ENCODE measurements at regions not wholly inside any gene's neighbourhood (a gene's known extent, or its start where the extent isn't known, plus 50 kb on each side); places are given as distances from the start of the nearest gene placed in this dataset.

- no peak for DNase-seq (ENCODE audit: low spot score)
Measured at GRCh38 chr13:33953203-33953602, 135.3 kb downstream of the RFC3 start.

GRCh38 chr13:33953781-33954180, 135.8 kb downstream of the RFC3 start:
- DNase-seq (ENCODE audit: low spot score) = no peak

GRCh38 chr13:33956346-33956745, 138.4 kb downstream of the RFC3 start:
- DNase-seq (ENCODE audit: low spot score) = no peak

GRCh38 chr13:33957497-33957905, 139.6 kb downstream of the RFC3 start:
- no peak for DNase-seq (ENCODE audit: low spot score)

- DNase-seq (ENCODE audit: low spot score) = no peak
Measured at GRCh38 chr13:33958964-33959363, 141.0 kb downstream of the RFC3 start.

- DNase-seq (ENCODE audit: low spot score) = no peak
Measured at GRCh38 chr13:33963134-33963533, 145.2 kb downstream of the RFC3 start.

- DNase-seq (ENCODE audit: low spot score) = no peak
Measured at GRCh38 chr13:33963895-33964294, 145.9 kb downstream of the RFC3 start.

GRCh38 chr13:33968520-33969507, 150.9 kb downstream of the RFC3 start:
- DNase-seq (ENCODE audit: low spot score) = no peak

GRCh38 chr13:33970746-33971561, 153.0 kb downstream of the RFC3 start:
- DNase-seq (ENCODE audit: low spot score) = no peak

GRCh38 chr13:33971562-33971819, 153.5 kb downstream of the RFC3 start:
- no peak for DNase-seq (ENCODE audit: low spot score)

GRCh38 chr13:33973194-33973593, 155.2 kb downstream of the RFC3 start:
- no peak for DNase-seq (ENCODE audit: low spot score)

GRCh38 chr13:33976965-33977364, 159.0 kb downstream of the RFC3 start:
- DNase-seq (ENCODE audit: low spot score) = no peak

- no peak for DNase-seq (ENCODE audit: low spot score)
Measured at GRCh38 chr13:33978653-33979052, 160.7 kb downstream of the RFC3 start.

GRCh38 chr13:33992881-33993336, 175.0 kb downstream of the RFC3 start:
- DNase-seq (ENCODE audit: low spot score) = no peak

- DNase-seq (ENCODE audit: low spot score) = no peak
Measured at GRCh38 chr13:33994198-33994597, 176.2 kb downstream of the RFC3 start.

- DNase-seq (ENCODE audit: low spot score) = no peak
Measured at GRCh38 chr13:33994826-33995502, 177.0 kb downstream of the RFC3 start.

GRCh38 chr13:33996636-33997035, 178.7 kb downstream of the RFC3 start:
- DNase-seq (ENCODE audit: low spot score) = no peak

- DNase-seq (ENCODE audit: low spot score) = no peak
Measured at GRCh38 chr13:33997574-33997973, 179.6 kb downstream of the RFC3 start.

- DNase-seq (ENCODE audit: low spot score) = no peak
Measured at GRCh38 chr13:33999811-34000605, 182.1 kb downstream of the RFC3 start.

- DNase-seq (ENCODE audit: low spot score) = no peak
Measured at GRCh38 chr13:34000955-34001354, 183.0 kb downstream of the RFC3 start.

GRCh38 chr13:34001389-34001788, 183.4 kb downstream of the RFC3 start:
- DNase-seq (ENCODE audit: low spot score) = no peak

- DNase-seq (ENCODE audit: low spot score) = no peak
Measured at GRCh38 chr13:34002141-34002540, 184.2 kb downstream of the RFC3 start.
